ENCODE measurements at regions not wholly inside any gene's neighbourhood (a gene's known extent, or its start where the extent isn't known, plus 50 kb on each side); places are given as distances from the start of the nearest gene placed in this dataset.

GRCh38 chr13:99075268-99076191 is 97.7 kb upstream of the DOCK9 start (continued):
- TF ChIP-seq NONO (IDR thresholded peaks at IDR 0.05) (no peak), NONO (CRISPR knock-in tag; conservative IDR thresholded peaks at IDR 0.05) (no peak)

GRCh38 chr13:99078017-99078771 is 100.3 kb upstream of the DOCK9 start:
- H4K20me1 ChIP-seq (ENCODE audit: insufficient read depth, low read length): no peaks in the 10 kb centered on the region
- H3K9me3 ChIP-seq (ENCODE audit: low read length): no peaks in the 10 kb centered on the region
- DNase-seq (ENCODE audit: low spot score): no peak
- H3K27me3 ChIP-seq (ENCODE audit: control insufficient read depth in 1 of 2, insufficient read depth in 2 of 2, low read length in 2 of 2): no peaks in the 10 kb centered on the region; a peak in 1 of 5 replicates
- ATAC-seq: no peak
- no peak overlapping the region for H3K27ac ChIP-seq (ENCODE audit: extremely low read length, insufficient read depth, low read length)
- in situ Hi-C loops (cut with HindIII; ENCODE audit: extremely low pct_ligation_motif_present, low pct_unique_long_range_greater_than_20kb): no loop called here
- intact Hi-C loops (cut with micrococcal nuclease; ENCODE audit: unreplicated experiment): no loop called here
- no peak overlapping the region for H3K4me2 ChIP-seq (ENCODE audit: low read depth, low read length)
- ChIA-PET CTCF (ENCODE audit: low intra/inter-chr PET ratio, low total read pairs) (no interaction called here), POLR2A (no interaction called here)
- no peaks in the 10 kb centered on the region for H3K36me3 ChIP-seq (replicated peaks in 1 of 2; ENCODE audit: control insufficient read depth in 1 of 2, insufficient read depth in 2 of 2, low read length in 2 of 2)
- BruUV-seq (replicated peaks): no TSS peak
- 64% methylated on average over 8 of the region's 8 CpGs for WGBS (ENCODE audit: low lambda C conversion rate)
- H3K79me2 ChIP-seq (ENCODE audit: insufficient read depth, low read length): no peaks in the 10 kb centered on the region
- no peak overlapping the region for H2AFZ ChIP-seq (ENCODE audit: low read length)
- no peak overlapping the region for H3K9ac ChIP-seq (ENCODE audit: insufficient read depth, low read depth, low read length)
- H3K4me1 ChIP-seq (ENCODE audit: insufficient read depth, low read length): no peaks in the 10 kb centered on the region
- no peak for TF ChIP-seq SRSF4 (IDR thresholded peaks at IDR 0.05; ENCODE audit: low read depth, low read length, poor library complexity, severe bottlenecking)
- no peak overlapping the region for H3K4me3 ChIP-seq (replicated peaks in 1 of 3; ENCODE audit: insufficient read depth in 1 of 3, low read depth in 2 of 3, low read length in 3 of 3)
- no peak for FAIRE-seq

- POLR2A ChIA-PET: no interaction called here
- Histone ChIP-seq H3K36me3 (replicated peaks in 1 of 2; ENCODE audit: control insufficient read depth in 1 of 2, insufficient read depth in 2 of 2, low read length in 2 of 2) (no peaks in the 10 kb centered on the region), H3K27me3 (ENCODE audit: control insufficient read depth in 1 of 2, insufficient read depth in 2 of 2, low read length in 2 of 2) (peaks cover 0 to 5% of the 10 kb centered on the region in 2 experiments; a peak in 3 of 5 replicates), H2AFZ (ENCODE audit: low read length) (no peak overlapping the region), H4K20me1 (ENCODE audit: insufficient read depth, low read length) (no peaks in the 10 kb centered on the region), H3K27ac (ENCODE audit: extremely low read length, insufficient read depth, low read length) (no peak overlapping the region), H3K4me2 (ENCODE audit: low read depth, low read length) (no peak overlapping the region), H3K9me3 (ENCODE audit: low read length) (no peaks in the 10 kb centered on the region), H3K4me1 (ENCODE audit: insufficient read depth, low read length) (no peaks in the 10 kb centered on the region), H3K9ac (ENCODE audit: insufficient read depth, low read depth, low read length) (no peak overlapping the region), H3K4me3 (replicated peaks in 1 of 3; ENCODE audit: insufficient read depth in 1 of 3, low read depth in 2 of 3, low read length in 3 of 3) (no peak overlapping the region), H3K79me2 (ENCODE audit: insufficient read depth, low read length) (no peaks in the 10 kb centered on the region)
- ATAC-seq (no peak), DNase-seq (ENCODE audit: low spot score) (no peak), FAIRE-seq (no peak)
- BruUV-seq (replicated peaks): no TSS peak
- TF ChIP-seq CHD4 (IDR thresholded peaks at IDR 0.05; ENCODE audit: borderline replicate concordance, low read length): no peak
- no peak for TF ChIP-seq NCOA5 (CRISPR knock-in tag; IDR thresholded peaks at IDR 0.05)
- TF ChIP-seq HOXA5 (CRISPR knock-in tag; IDR thresholded peaks at IDR 0.05): no peak
- no peak for TF ChIP-seq ZMAT5 (CRISPR knock-in tag; IDR thresholded peaks at IDR 0.05; ENCODE audit: borderline replicate concordance, low read depth)
- TF ChIP-seq HNRNPL (IDR thresholded peaks at IDR 0.05; ENCODE audit: low read depth, low read length): no peak
- no peak for TF ChIP-seq TBP (CRISPR knock-in tag; IDR thresholded peaks at IDR 0.05)
- no peak for TF ChIP-seq CREB1 (IDR thresholded peaks at IDR 0.05)
- no peak for TF ChIP-seq CREB1 (CRISPR knock-in tag; IDR thresholded peaks at IDR 0.05)
- TF ChIP-seq TRIM24 (CRISPR knock-in tag; IDR thresholded peaks at IDR 0.05): no peak
- no peak for TF ChIP-seq HHEX (CRISPR knock-in tag; IDR thresholded peaks at IDR 0.05)
- 45% methylated on average over 2 of the region's 2 CpGs for WGBS (ENCODE audit: low lambda C conversion rate)
- in situ Hi-C loops (cut with HindIII; ENCODE audit: extremely low pct_ligation_motif_present, low pct_unique_long_range_greater_than_20kb) (no loop called here), intact Hi-C loops (cut with micrococcal nuclease; ENCODE audit: unreplicated experiment) (no loop called here)
- CTCF ChIA-PET (ENCODE audit: low intra/inter-chr PET ratio, low total read pairs): no interaction called here
Observed at GRCh38 chr13:99080131-99080530, 102.3 kb upstream of the DOCK9 start.

Data from HepG2 (cell line).